GM12891 (cell line): ENCODE measurements at regions not wholly inside any gene's neighbourhood (a gene's known extent, or its start where the extent isn't known, plus 50 kb on each side); places are given as distances from the start of the nearest gene placed in this dataset.

Experiments used
- POLR2A ChIP-seq: IDR thresholded peaks from 2 replicates; pipeline ENCODE4 v1.6.1; 2011; ENCODE audit warnings: low read depth, low read length, control low read depth
- POLR2AphosphoS5 ChIP-seq: IDR thresholded peaks from 2 replicates; pipeline ENCODE4 v1.6.1; 2011; ENCODE audit warnings: low read depth, low read length, control low read depth
- TAF1 ChIP-seq: IDR thresholded peaks from 2 replicates; pipeline ENCODE4 v1.6.1; 2011; ENCODE audit warnings: low read depth, low read length, control low read depth

- TF ChIP-seq POLR2A (no peak), POLR2AphosphoS5 (no peak), TAF1 (no peak)
Measured at GRCh38 chr5:12658871-12659446, 754.7 kb upstream of the CTNND2 start.
